NOMO-1 treated with DMSO at 0.1 percent for 48 hours (cell line): ENCODE measurements at regions not wholly inside any gene's neighbourhood (a gene's known extent, or its start where the extent isn't known, plus 50 kb on each side); places are given as distances from the start of the nearest gene placed in this dataset.
"Not testable (repeated sequence)": the region's sequence is repeated elsewhere in the genome, so short reads cannot be mapped to it uniquely, and the experiment has no call there.

Experiments
- DNase-seq: peaks from one replicate; lab custom pipeline; 2025; ENCODE audit not compliant: unreplicated experiment; lab: John Stamatoyannopoulos, UW

DNA sequence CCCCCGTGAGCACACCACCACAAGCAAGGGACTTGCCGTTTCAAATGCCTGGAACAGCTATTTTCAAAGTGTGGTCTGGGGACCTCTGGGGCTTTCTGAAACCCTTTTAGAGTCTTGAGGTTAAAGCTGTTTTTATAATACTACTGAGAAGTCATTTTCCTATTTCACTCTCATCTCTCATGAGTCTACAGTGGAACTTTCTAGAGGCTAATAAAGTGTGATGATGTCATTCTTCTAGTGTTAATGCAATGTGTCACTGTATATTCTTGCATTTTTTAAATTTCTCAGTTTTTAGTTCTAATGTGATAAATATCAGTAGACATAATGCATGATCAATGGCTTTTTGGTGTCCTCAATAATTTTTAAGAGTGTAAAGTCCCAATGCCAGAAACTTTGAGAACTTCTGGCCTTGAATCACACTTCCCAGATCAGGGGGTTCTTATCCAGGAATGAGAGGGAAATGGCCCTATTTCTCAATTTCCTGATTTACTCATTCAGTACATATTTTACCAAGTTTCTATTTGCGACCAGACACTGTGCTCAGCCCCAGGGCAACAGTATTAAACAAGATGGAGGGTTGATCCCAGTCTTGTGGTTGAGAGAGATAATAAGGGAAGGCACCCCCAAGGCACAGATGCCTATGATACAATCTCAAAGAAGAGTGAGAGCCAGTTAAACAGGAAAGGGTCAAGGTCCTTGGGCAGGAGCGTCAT is 444.0 kb downstream of the HS3ST3B1 start:
- DNase-seq, result no peak

DNA sequence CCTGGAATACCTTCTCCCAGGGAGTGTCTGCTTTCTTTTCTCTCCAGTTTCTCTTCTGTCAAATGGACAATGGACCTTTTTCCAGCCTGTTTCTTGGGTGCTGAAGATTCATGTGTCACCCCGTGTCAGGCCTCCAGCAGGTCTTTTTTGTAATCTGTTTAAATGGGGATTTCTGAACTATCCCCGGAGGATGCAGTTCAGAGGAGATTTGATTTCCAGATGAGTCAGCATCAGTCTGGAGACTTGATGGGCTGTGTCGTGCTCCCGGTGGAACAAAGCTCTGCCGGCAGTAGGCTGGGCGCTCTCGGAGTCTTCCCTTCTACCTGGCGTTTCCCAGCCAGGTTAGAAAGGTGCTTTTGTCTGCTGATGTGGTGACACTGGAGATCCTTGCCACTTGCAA is 440.6 kb downstream of the HS3ST3B1 start:
- DNase-seq, result no peak

DNA sequence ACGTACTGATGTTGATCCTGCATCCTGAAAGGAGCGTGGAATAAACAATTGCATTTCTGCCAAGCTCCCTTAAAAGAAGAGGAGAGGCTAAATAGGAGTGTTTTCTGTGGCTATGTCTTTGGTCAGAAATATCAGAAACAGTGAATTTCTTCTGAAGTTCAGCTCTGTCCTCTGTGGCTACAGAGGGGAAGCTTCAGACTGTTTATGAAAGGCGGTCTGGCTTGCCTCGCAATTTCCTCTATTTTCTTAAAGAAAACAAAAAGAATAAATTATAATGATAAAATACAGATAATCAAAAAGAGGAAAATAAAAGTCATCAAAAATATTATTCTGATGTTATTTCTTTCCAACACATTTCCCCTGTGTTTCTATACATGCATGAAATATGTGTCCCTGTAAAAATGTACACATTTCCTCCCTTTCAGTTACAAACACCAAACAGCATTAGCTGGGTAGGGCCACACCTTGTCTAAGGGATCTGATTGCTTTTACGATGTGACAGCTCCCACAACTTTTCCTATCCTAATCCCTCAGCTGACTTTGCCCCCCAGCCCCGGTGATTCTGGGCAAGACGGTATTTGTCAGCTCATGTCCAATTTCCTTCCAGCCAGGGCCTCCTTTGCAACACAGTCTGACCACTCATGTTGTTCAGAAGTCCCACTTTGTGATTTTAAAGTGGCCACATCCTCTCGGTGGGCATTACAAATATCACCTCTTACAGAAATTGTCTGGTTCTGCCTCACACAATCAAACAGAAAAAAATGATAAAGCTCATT is 439.0 kb downstream of the HS3ST3B1 start:
- DNase-seq, result peak; percentile 35

DNA sequence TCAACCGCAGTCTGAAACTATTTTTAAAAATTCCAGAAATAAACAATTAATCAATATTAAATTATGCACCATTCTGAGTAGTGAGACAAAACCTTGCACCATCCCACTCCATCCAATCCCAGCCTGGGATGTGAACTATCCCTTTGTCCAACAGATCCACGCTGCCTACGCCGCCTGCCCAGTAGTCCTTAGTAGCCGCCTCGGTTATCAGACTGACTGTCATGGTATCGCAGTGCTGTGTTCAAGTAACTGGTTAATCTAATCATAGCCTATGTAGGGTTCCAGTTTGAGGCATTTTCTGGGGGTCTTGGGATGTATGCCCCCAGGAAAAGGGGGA is 437.7 kb downstream of the HS3ST3B1 start:
- DNase-seq, result no peak

DNA sequence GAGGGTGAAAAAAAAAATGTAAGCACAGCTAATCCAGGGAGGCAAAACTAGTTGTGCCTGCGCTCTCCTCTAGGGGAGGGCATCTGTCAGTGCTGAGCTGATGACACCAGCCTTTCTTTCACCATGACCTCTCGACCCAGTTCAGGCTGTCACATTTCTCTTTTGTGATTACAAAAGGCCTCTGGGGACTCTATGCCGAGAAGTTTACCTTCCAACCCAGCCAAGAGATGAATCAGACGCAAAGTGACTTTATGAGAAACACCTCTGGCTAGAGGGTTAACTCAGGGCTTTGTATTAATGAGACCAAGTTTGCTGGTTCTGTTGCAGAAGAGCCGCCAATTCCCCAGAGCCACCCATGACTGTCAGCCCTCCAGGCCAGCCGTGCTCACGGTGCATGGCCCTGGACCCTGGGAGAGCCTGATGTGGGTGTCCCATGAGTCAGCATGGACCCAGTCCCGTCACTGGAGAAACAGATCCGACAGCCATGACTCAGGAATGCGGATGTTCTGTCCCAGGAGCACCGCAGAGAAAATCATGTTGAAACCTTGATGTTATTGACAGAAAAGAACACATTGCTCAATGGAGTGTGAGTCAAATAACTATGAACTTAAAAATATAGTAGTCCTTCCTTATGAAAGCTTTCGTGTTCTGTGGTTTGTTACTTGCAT is 437.2 kb downstream of the HS3ST3B1 start:
- DNase-seq, result peak; percentile 91

DNA sequence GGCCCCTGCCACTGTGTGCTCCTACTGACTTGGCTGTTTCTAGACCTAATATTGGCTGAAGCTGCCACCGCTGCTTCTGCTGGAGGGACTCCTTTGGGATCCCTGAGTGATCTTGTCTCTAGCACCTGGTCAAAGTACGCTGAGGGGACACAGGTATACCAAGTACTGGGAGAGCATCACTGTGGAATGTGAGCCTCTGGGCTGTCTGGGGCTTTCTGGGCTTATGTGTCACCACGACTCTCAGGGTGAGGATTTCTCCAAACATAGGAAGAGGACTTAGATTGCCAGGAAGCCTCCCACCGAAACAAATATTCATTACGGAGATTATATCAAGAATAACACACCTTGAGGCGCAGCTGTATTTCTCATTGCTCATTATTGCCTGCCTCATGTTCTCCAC is 435.8 kb downstream of the HS3ST3B1 start:
- no peak for DNase-seq

DNA sequence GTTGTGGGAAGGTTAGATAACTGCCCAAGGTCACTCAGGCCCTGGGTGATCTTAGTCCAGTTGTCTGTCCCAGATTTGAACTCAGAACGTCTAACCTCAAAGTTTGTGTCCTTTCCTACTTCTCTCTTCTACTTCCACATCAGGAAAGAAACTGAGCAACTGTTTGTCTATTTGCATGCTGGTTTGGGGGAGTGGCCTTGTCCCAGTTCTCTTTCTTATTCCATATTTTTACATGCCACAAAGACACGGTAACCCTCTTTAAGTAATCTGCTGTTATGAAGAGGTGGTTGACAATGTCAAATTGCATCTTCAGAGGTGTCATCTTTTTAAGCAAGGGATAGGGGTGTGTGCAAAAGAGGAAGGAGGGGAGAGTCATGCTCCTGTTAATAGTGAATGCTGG is 432.5 kb downstream of the HS3ST3B1 start:
- DNase-seq, result peak; percentile 12

DNA sequence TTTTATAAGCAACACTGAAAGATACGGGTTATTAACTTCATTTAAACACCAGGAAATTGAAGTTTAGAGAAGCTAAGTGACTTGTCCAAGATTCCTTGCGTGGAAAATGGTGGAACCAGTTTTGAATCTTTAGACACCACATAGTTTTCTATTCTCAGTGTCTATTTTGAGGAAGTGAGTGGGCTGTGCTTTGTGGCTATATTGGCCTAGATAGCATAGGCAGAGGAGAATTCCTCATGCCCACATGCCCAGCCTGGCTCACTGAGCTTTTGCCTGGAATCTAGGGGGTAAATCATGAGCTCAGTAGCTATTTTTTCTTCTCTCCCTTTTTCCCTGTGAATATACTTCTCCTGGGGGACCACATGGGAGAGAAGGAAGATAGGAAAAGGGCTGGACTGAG is 431.3 kb downstream of the HS3ST3B1 start:
- no peak for DNase-seq

DNA sequence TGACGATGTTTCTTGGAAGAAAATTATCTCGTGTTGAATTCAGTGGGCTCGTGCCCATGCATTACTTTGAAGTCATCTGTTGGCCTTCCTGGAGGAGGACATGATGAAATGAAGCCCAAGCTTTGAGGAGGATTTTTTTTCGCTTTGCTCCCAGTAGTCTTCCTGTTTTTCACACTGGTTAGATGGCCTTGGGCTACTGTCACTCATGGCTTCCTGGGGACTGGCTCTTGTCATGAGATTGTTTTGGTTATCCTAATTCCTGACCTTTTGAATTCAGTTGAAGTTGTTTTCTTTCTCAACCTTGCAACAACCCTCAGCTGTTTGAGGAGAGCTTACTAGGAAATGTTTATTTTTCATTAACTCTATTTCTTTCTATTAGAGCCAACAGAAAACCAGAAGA is 430.7 kb downstream of the HS3ST3B1 start:
- no peak for DNase-seq

DNA sequence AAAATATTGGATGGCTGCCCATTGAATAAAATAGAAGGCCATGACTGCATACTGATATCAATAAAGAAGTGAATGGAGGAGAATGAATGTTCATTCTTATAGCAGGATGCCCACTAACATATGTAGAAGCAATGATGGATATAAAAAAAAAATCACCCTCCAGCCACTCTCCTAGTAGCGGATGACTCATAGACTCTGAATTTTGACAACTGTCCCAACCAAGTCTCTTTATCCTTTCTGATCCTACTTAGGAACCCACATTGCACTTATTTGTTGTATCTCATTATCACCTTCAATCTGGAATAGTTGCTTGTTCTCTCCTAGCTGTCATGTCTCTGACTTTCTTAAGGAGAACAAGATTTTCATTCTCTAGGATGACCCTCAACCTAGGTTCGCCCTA is 429.9 kb downstream of the HS3ST3B1 start:
- DNase-seq, result no peak

DNA sequence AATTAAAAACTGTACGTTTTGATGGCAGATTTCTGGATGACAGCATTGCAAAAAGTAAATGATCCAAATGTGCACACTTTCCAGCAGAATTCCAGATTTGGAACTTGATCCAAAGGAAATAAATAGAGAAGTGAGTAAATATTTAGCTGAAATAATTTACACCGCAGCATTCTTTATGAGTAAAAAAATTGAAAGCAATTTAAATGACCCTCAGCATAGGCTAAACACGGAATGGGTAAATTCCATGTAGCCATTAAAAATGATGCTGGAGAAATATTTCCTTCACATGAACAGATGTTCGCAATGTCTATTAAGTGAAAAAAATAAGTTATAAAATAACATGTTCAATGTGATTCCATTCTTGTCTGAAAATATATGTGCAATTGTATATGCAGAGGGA is 424.8 kb downstream of the HS3ST3B1 start:
- DNase-seq, result no peak

DNA sequence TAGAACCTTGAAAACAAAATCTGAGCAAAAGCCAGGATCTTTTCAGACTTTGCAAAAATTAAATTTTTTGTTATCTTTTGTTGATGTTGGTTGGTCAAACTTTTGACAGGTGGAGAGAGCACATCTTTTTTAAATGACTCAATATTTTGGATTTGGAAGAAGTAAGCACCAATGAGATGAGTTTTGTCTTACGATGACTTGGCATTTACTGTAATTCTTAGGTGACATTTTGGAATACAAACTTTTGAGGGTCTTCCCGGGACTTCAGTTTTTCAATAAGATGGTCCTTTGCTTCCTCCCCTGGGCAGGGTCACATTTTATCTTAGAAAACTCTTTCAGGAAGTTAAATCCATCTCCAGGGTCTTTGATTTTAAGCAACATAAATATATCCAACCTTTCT is 423.9 kb downstream of the HS3ST3B1 start:
- DNase-seq, result no peak

DNA sequence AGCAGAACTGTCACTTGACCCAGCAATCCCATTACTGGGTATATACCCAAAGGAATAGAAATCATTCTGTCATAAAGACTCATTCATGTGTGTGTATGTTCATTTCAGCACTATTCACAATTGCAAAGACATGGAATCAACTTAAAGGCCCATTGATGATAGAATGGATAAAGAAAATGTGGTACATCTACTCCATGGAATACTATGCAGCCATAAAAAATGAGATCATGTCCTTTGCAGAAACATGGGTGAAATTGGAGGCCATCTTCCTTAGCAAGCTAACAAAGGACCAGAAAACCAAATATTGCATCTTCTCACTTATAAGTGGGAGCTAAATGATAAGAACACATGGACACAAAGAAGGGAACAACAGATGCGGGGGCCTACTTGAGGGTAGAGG is 422.5 kb downstream of the HS3ST3B1 start:
- not testable (repeated sequence) for DNase-seq

DNA sequence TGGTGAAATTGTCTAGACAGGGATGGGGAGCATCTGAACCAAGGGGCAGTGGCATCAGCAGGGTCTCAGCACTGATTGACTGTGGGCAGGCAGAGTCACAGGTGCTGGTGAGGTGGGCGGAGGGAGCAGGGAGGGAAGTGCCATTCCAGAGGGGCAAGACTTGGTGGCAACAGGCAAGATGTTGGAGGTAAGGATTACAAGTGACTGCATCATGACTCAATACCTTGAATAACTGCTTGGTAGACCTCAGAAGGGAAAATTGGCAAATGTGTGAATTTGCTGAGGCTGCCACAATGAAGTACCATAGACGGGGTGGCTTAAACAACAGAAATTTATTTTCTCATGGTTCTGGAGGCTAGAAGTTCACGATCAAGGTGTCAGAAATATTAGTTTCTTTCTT is 419.1 kb downstream of the HS3ST3B1 start:
- no peak for DNase-seq

DNA sequence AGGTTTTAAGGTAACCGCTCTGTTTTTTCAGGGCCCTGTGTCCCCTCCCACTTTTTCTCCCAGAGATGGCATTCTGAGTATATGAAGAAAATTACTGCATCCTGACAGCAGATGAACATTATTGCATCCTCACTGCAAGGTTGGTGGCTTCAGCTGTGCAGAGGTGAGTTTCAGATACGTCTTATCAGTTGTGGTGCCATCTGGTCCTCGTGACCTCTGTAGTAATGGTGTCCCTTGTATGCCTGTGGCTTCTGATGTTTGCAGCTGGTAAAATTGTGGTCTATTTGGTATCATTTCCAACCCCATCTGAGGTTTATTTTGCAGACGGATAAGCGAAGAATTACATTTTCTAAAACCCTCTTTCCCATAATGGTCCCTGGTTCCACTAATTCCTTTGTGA is 417.0 kb downstream of the HS3ST3B1 start:
- no peak for DNase-seq

DNA sequence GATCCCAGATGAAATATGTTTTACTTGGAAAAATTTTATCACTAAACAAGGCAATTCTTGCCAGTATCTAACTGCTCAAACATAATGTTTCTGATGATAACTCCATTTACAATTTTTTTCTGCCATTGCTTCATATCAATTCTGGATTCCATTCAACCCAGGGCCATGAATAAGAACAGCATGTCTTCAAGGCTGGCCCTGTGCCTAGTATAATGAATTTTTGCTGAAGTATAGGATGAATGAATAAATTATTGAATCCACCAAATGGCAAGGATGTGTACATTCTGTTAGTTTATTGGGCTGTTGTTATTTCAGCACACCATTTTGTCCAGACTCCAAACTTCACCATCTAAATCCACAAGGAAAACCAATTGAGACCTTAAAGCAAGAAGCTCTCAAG is 414.7 kb downstream of the HS3ST3B1 start:
- no peak for DNase-seq

DNA sequence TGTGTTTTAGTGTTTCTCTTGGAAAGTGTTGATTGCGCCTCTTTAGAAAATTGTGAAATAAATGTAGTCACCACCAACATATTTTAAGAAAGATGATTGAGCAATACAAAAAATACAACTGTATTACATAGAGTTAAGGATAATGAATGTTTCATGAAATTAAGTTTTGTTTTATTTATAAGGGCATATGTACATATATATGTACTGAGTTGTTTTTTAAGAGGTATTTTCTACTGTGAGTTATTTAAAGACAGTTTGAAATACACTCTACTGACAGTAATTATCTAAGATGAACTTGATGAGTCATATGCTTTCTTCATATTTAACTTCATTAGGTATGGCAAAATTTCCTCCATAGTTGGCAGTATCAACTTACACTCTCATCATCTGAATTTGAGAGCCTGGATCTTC is 411.7 kb downstream of the HS3ST3B1 start:
- DNase-seq, result peak; percentile 89

DNA sequence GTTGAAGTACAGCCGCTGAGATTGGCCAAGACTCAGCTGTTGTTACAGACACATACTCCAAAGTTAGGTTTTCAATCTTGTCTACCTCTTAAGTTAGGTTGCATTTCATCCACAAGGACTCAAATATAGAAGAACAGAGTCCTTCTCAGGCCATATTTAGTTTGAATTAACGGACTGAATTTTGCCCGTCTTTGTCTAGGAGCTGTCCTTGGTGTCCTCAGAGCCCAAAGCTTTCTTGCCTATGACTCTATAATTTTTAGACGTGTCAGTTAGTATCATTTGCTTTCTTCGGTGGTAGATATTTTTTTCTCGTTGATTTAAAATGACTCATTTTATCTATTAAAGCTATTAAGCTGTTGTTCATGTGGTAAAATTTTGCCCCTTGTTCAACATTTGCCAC is 403.2 kb downstream of the HS3ST3B1 start:
- DNase-seq, result no peak

DNA sequence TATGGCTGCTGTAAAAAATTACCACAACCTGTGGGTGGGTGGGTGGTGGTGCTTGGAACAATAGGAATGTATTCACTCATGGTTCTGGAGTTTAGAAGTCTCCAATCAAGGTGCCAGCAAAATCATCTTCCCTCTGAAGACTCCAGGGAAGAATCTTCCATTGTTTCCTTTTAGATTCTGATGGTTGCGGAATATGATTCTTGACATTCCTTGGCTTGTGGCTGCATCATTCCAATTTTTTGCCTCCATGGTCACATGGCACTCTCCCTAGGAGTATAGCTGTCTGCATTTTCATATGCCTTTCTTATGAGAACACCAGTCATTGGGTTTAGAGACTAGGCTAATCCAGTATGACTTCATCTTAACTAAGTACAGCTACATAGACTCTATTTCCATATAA is 401.0 kb downstream of the HS3ST3B1 start:
- DNase-seq, result no peak

DNA sequence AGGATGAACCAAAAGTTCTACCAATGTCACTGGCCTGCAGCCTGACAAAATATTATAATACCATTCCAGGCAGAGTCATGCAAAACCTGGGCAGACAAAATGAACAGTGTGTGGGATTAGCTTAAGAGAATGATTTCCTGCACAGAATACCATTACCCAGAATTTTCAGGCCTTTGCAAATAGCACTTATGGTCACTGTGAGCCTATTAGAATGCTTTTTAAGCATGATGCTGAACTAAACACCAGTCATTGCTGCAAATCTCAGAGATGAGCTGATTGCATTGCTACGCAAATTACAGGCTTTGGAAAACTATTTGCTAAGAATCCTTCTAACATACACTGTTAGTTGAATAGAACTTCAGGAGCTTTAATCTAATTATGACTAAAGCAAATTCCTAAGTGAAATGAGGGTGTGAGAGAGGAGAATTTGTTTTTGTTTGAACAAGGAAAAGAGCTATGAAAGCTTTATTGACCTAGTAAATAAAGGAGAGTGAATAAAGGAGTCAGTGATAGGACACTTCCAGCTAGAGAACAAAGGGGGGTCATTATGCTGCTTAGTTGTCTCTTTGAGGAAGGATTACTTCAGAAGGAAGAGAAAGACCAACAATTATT is 398.8 kb downstream of the HS3ST3B1 start:
- no peak for DNase-seq

DNA sequence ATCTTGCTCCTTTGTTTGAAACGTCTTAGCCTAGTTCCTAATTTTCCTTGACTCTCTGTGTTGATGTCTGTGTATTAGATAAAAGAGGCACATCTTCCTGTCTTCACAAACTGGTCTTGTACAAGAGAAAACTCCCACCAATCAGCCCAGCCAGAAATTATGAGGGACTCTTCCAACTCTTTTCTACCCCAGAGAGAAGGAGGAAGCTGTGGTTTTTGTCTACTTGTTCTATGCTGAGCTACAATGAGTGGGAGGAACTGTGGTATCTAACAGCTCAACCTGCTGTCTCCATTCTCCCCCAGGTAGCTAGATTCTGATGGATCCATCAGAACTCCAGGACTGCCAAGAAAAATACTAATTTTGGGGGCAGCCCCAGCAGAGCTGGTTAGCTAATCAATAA is 392.5 kb downstream of the HS3ST3B1 start:
- DNase-seq, result peak; percentile 93

DNA sequence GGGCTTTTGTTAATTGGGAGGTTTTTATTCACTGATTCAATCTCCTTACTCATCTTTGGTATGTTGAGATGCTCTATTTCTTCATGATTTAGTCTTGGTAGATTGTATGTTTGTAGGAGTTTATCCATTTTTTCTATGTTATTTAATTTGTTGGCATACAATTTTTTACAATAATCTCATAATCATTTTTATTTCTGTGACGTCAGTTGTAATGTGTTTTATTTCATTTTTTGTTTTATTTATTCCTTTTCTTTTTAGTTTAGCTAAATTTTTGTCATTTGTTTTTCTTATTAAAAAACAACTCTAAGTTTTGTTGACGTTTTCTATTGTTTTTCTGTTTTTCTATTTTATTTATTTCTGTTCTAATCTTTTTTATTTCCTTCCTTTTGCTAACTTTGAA is 389.8 kb downstream of the HS3ST3B1 start:
- no peak for DNase-seq
